ENCODE measurements at regions not wholly inside any gene's neighbourhood (a gene's known extent, or its start where the extent isn't known, plus 50 kb on each side); places are given as distances from the start of the nearest gene placed in this dataset.

DNA sequence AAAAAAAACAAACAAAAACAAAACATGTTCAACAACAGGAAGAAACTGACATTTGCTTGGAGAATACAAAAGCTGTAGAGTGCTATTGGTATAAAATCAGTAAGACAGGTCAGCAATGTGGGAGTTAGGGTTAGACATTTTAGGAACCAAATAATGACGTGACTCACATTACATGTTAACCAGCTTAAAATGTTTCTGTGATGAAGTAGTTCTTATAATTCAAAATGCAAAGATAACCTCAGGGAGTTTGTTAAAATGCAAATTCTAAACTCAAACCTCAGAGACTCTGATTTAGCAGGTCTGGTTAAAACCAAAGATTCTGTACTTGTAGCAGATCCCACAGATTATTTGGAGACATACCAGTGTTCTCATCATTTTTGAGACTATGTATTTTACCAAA is 549.4 kb upstream of the SLITRK1 start:
- TF ChIP-seq, protein P1, sequence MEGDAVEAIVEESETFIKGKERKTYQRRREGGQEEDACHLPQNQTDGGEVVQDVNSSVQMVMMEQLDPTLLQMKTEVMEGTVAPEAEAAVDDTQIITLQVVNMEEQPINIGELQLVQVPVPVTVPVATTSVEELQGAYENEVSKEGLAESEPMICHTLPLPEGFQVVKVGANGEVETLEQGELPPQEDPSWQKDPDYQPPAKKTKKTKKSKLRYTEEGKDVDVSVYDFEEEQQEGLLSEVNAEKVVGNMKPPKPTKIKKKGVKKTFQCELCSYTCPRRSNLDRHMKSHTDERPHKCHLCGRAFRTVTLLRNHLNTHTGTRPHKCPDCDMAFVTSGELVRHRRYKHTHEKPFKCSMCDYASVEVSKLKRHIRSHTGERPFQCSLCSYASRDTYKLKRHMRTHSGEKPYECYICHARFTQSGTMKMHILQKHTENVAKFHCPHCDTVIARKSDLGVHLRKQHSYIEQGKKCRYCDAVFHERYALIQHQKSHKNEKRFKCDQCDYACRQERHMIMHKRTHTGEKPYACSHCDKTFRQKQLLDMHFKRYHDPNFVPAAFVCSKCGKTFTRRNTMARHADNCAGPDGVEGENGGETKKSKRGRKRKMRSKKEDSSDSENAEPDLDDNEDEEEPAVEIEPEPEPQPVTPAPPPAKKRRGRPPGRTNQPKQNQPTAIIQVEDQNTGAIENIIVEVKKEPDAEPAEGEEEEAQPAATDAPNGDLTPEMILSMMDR (IDR thresholded peaks at IDR 0.05) = no peak
- TF ChIP-seq EZH2 (IDR thresholded peaks at IDR 0.05; ENCODE audit: borderline replicate concordance, insufficient read depth, low read depth, low read length, poor library complexity, severe bottlenecking) = no peak
- Mint-ChIP-seq H3K27me3 (no peaks in the 10 kb centered on the region), H3K9me3 (ENCODE audit: insufficient read depth) (no peaks in the 10 kb centered on the region), H3K4me3 (no peak overlapping the region), H3K27ac (no peak overlapping the region), H3K4me1 (no peaks in the 10 kb centered on the region)
- CTCF ChIA-PET = no interaction called here
- no peaks in the 10 kb centered on the region for H3K4me1 ChIP-seq (ENCODE audit: control insufficient read depth in 2 of 2, insufficient read depth in 2 of 2, low read length in 2 of 2)
- POLR2A ChIA-PET = no interaction called here
- no peak overlapping the region for H3K9ac ChIP-seq (ENCODE audit: low read length)
- no peak overlapping the region for H2AFZ ChIP-seq (ENCODE audit: insufficient read depth, low read depth, low read length, poor library complexity, severe bottlenecking)
- H3K4me3 ChIP-seq (ENCODE audit: control extremely low read depth in 1 of 5, extremely low read depth in 1 of 5, insufficient read depth in 1 of 5, low read depth in 2 of 5, low read length in 4 of 5) = no peak overlapping the region
- no peaks in the 10 kb centered on the region for H3K27me3 ChIP-seq (replicated peaks in 1 of 4; ENCODE audit: control extremely low read depth in 1 of 4, control insufficient read depth in 3 of 4, insufficient read depth in 4 of 4, low read length in 3 of 4)
- no peaks in the 10 kb centered on the region for H3K36me3 ChIP-seq (replicated peaks in 1 of 2; ENCODE audit: control extremely low read depth in 1 of 2, control insufficient read depth in 1 of 2, extremely low read depth in 1 of 2, insufficient read depth in 2 of 2, low read length in 1 of 2)
- no peak overlapping the region for H3K4me2 ChIP-seq (replicated peaks; ENCODE audit: low read depth, low read length, poor library complexity, severe bottlenecking)
- DNase-seq (no peak), ATAC-seq (ENCODE audit: low read depth) (no peak)
- no peaks in the 10 kb centered on the region for H4K20me1 ChIP-seq (ENCODE audit: control insufficient read depth, insufficient read depth, low read length, poor library complexity, severe bottlenecking)
- H3K79me2 ChIP-seq (ENCODE audit: control insufficient read depth, insufficient read depth, low read length) = no peaks in the 10 kb centered on the region
- no CpG with 5 or more reads among the region's 1 CpG for WGBS (ENCODE audit: insufficient coverage)
- H3K9me3 ChIP-seq (ENCODE audit: control extremely low read depth in 1 of 3, control insufficient read depth in 2 of 3, insufficient read depth in 1 of 3, low read length in 2 of 3) = peaks cover 0 to 1% (median 1%) of the 10 kb centered on the region in 3 donors
- intact Hi-C loops (cut with micrococcal nuclease) = no loop called here
- H3K27ac ChIP-seq (ENCODE audit: low read length in 2 of 2) = no peak overlapping the region

- 88% methylated on average over 1 of the region's 4 CpGs for WGBS (ENCODE audit: insufficient coverage)
- DNase-seq (no peak), ATAC-seq (ENCODE audit: low read depth) (no peak)
- no peaks in the 10 kb centered on the region for H3K27me3 ChIP-seq (replicated peaks in 1 of 4; ENCODE audit: control extremely low read depth in 1 of 4, control insufficient read depth in 3 of 4, insufficient read depth in 4 of 4, low read length in 3 of 4)
- H3K9ac ChIP-seq (ENCODE audit: low read length) = no peak overlapping the region
- no peak overlapping the region for H3K4me3 Mint-ChIP-seq
- no peaks in the 10 kb centered on the region for H3K4me1 Mint-ChIP-seq
- no peaks in the 10 kb centered on the region for H3K4me1 ChIP-seq (ENCODE audit: control insufficient read depth in 2 of 2, insufficient read depth in 2 of 2, low read length in 2 of 2)
- no peaks in the 10 kb centered on the region for H3K27me3 Mint-ChIP-seq
- no peaks in the 10 kb centered on the region for H3K9me3 Mint-ChIP-seq (ENCODE audit: insufficient read depth)
- H4K20me1 ChIP-seq (ENCODE audit: control insufficient read depth, insufficient read depth, low read length, poor library complexity, severe bottlenecking) = no peaks in the 10 kb centered on the region
- H3K9me3 ChIP-seq (ENCODE audit: control extremely low read depth in 1 of 3, control insufficient read depth in 2 of 3, insufficient read depth in 1 of 3, low read length in 2 of 3) = peaks cover 0 to 1% (median 1%) of the 10 kb centered on the region in 3 donors
- H3K27ac Mint-ChIP-seq = no peak overlapping the region
- no peak overlapping the region for H2AFZ ChIP-seq (ENCODE audit: insufficient read depth, low read depth, low read length, poor library complexity, severe bottlenecking)
- no peaks in the 10 kb centered on the region for H3K79me2 ChIP-seq (ENCODE audit: control insufficient read depth, insufficient read depth, low read length)
- TF ChIP-seq EZH2 (IDR thresholded peaks at IDR 0.05; ENCODE audit: borderline replicate concordance, insufficient read depth, low read depth, low read length, poor library complexity, severe bottlenecking) = no peak
- TF ChIP-seq, protein P1 (IDR thresholded peaks at IDR 0.05) = no peak
- H3K27ac ChIP-seq (ENCODE audit: low read length in 2 of 2) = no peak overlapping the region
- no peak overlapping the region for H3K4me2 ChIP-seq (replicated peaks; ENCODE audit: low read depth, low read length, poor library complexity, severe bottlenecking)
- no peaks in the 10 kb centered on the region for H3K36me3 ChIP-seq (replicated peaks in 1 of 2; ENCODE audit: control extremely low read depth in 1 of 2, control insufficient read depth in 1 of 2, extremely low read depth in 1 of 2, insufficient read depth in 2 of 2, low read length in 1 of 2)
- POLR2A ChIA-PET = no interaction called here
- CTCF ChIA-PET = no interaction called here
- no peak overlapping the region for H3K4me3 ChIP-seq (ENCODE audit: control extremely low read depth in 1 of 5, extremely low read depth in 1 of 5, insufficient read depth in 1 of 5, low read depth in 2 of 5, low read length in 4 of 5)
- intact Hi-C loops (cut with micrococcal nuclease) = no loop called here
Observed at GRCh38 chr13:84430446-84430845, 548.2 kb upstream of the SLITRK1 start.

All from B cell (primary cell).